ENCODE measurements at regions not wholly inside any gene's neighbourhood (a gene's known extent, or its start where the extent isn't known, plus 50 kb on each side); places are given as distances from the start of the nearest gene placed in this dataset.

DNA sequence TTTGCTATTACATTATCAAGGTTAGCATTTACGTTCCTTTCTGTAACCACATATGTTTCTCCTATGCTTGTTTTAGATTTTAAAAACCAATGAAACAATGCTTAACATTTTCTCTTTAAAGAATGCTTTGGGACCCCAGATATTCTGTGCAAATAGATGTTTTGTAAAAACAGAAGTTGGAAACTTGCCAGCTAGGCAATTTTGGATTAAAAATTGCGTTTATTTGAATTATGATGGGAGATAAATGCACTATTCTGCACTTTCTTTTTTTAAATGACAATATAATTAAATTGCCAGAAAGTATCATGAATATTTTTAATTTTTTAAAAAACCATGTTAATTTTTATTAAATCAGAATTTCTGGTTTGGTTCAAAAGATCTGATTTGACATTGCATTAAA lies 81.6 kb downstream of the MACIR start:
- H3K9me3 Mint-ChIP-seq (ENCODE audit: unreplicated experiment): no peaks in the 10 kb centered on the region
- BruUV-seq (replicated peaks): no TSS peak
- no peaks in the 10 kb centered on the region for H3K4me1 Mint-ChIP-seq (ENCODE audit: insufficient read depth, unreplicated experiment)
- ChIA-PET POLR2A (interaction anchor here (0.6 kb wide), 1 partner anchor 11 kb away, joined by 3 read pairs; no protein-coding TSS in a partner anchor), CTCF (no interaction called here)
- H3K27ac Mint-ChIP-seq (ENCODE audit: low read depth, unreplicated experiment): no peak overlapping the region
- DNase-seq (ENCODE audit: unreplicated experiment): no peak
- no peaks in the 10 kb centered on the region for H3K27me3 Mint-ChIP-seq (ENCODE audit: insufficient read depth, unreplicated experiment)
- TF ChIP-seq, protein P1, sequence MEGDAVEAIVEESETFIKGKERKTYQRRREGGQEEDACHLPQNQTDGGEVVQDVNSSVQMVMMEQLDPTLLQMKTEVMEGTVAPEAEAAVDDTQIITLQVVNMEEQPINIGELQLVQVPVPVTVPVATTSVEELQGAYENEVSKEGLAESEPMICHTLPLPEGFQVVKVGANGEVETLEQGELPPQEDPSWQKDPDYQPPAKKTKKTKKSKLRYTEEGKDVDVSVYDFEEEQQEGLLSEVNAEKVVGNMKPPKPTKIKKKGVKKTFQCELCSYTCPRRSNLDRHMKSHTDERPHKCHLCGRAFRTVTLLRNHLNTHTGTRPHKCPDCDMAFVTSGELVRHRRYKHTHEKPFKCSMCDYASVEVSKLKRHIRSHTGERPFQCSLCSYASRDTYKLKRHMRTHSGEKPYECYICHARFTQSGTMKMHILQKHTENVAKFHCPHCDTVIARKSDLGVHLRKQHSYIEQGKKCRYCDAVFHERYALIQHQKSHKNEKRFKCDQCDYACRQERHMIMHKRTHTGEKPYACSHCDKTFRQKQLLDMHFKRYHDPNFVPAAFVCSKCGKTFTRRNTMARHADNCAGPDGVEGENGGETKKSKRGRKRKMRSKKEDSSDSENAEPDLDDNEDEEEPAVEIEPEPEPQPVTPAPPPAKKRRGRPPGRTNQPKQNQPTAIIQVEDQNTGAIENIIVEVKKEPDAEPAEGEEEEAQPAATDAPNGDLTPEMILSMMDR (IDR thresholded peaks at IDR 0.05; ENCODE audit: unreplicated experiment): no peak
- no peak overlapping the region for H3K4me3 Mint-ChIP-seq (ENCODE audit: unreplicated experiment)
- no peaks in the 10 kb centered on the region for H3K36me3 Mint-ChIP-seq (ENCODE audit: insufficient read depth, unreplicated experiment)
- intact Hi-C loops (cut with micrococcal nuclease): no loop called here

DNA sequence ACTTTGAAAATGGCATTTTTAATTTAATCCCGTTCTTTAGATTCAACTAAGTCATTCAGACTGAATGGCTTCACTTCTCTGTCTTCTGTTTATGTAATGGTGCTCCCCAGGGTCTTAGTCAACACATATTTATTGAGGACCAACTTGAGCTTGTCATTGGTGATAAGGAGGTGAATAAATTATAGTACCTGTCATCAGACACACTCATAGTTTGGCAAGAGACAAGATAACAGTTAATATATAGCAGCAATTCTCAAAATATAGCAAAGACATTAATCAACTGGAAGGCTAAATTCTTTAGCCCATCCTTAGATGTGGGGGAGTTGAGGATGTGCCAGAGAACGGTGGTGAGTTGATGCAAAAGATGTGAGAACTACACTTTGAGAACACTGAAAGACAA lies 78.4 kb downstream of the MACIR start:
- Mint-ChIP-seq H3K36me3 (ENCODE audit: insufficient read depth, unreplicated experiment) (no peaks in the 10 kb centered on the region), H3K27ac (ENCODE audit: low read depth, unreplicated experiment) (no peak overlapping the region), H3K4me3 (ENCODE audit: unreplicated experiment) (no peak overlapping the region), H3K4me1 (ENCODE audit: insufficient read depth, unreplicated experiment) (no peaks in the 10 kb centered on the region), H3K27me3 (ENCODE audit: insufficient read depth, unreplicated experiment) (no peaks in the 10 kb centered on the region), H3K9me3 (ENCODE audit: unreplicated experiment) (no peaks in the 10 kb centered on the region)
- no peak for DNase-seq (ENCODE audit: unreplicated experiment)
- POLR2A ChIA-PET: no interaction called here
- no TSS peak for BruUV-seq (replicated peaks)
- intact Hi-C loops (cut with micrococcal nuclease): no loop called here
- CTCF ChIA-PET: no interaction called here
- TF ChIP-seq, protein P1 (IDR thresholded peaks at IDR 0.05; ENCODE audit: unreplicated experiment): no peak

DNA sequence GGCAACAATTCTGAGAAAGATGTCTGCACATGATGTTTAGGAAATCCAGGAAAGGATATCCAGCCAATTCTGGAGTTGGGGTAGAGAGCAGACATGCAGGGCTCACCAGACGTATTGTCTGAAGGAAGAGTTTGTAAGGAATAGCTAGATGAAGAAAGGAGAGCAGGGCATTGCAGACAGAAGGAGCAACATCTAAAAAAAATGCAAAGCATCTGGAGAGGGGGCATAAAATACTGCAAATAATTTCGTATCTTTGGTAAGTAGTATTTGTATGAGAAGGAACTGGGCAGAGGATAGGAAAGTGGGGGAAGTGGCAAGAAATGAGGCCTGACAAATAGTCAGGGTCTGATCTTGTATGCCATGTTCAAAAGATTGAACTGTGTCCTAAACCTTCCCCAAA lies 74.8 kb downstream of the MACIR start:
- BruUV-seq (replicated peaks): no TSS peak
- TF ChIP-seq, protein P1 (IDR thresholded peaks at IDR 0.05; ENCODE audit: unreplicated experiment): no peak
- no peaks in the 10 kb centered on the region for H3K9me3 Mint-ChIP-seq (ENCODE audit: unreplicated experiment)
- no peaks in the 10 kb centered on the region for H3K4me1 Mint-ChIP-seq (ENCODE audit: insufficient read depth, unreplicated experiment)
- H3K4me3 Mint-ChIP-seq (ENCODE audit: unreplicated experiment): no peak overlapping the region
- peaks cover 14% of the 10 kb centered on the region for H3K27me3 Mint-ChIP-seq (ENCODE audit: insufficient read depth, unreplicated experiment)
- POLR2A ChIA-PET: no interaction called here
- no peak overlapping the region for H3K27ac Mint-ChIP-seq (ENCODE audit: low read depth, unreplicated experiment)
- no peaks in the 10 kb centered on the region for H3K36me3 Mint-ChIP-seq (ENCODE audit: insufficient read depth, unreplicated experiment)
- intact Hi-C loops (cut with micrococcal nuclease): no loop called here
- DNase-seq (ENCODE audit: unreplicated experiment): no peak
- CTCF ChIA-PET: interaction anchor here (0.7 kb wide), 1 partner anchor 47 kb away, joined by 3 read pairs; no protein-coding TSS in a partner anchor

DNA sequence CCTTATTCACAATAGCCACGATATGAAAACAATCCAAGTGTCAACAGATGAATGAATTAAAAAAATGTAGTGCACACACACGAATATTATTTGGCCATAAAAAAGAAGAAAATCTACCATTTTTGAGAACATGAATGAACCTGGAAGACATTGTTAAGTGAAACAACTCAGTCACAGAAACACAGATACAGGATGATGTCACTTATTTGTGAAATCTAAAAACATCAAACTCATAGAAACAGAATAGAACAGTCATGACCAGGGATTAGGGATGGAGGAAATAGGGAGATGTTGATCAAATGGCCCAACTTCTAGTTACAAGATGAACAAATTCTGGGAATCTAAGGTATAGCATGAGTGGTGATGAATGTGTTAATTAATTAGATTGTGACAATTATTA lies 72.3 kb downstream of the MACIR start:
- H3K4me1 Mint-ChIP-seq (ENCODE audit: insufficient read depth, unreplicated experiment): no peaks in the 10 kb centered on the region
- peaks cover 36% of the 10 kb centered on the region for H3K27me3 Mint-ChIP-seq (ENCODE audit: insufficient read depth, unreplicated experiment)
- intact Hi-C loops (cut with micrococcal nuclease): no loop called here
- BruUV-seq (replicated peaks): no TSS peak
- DNase-seq (ENCODE audit: unreplicated experiment): no peak
- no peak overlapping the region for H3K27ac Mint-ChIP-seq (ENCODE audit: low read depth, unreplicated experiment)
- ChIA-PET CTCF (no interaction called here), POLR2A (no interaction called here)
- TF ChIP-seq, protein P1 (IDR thresholded peaks at IDR 0.05; ENCODE audit: unreplicated experiment): no peak
- no peaks in the 10 kb centered on the region for H3K36me3 Mint-ChIP-seq (ENCODE audit: insufficient read depth, unreplicated experiment)
- H3K9me3 Mint-ChIP-seq (ENCODE audit: unreplicated experiment): no peaks in the 10 kb centered on the region
- H3K4me3 Mint-ChIP-seq (ENCODE audit: unreplicated experiment): no peak overlapping the region
